GM19351 (cell line): ENCODE measurements at regions not wholly inside any gene's neighbourhood (a gene's known extent, or its start where the extent isn't known, plus 50 kb on each side); places are given as distances from the start of the nearest gene placed in this dataset.
"Not testable (repeated sequence)": the region's sequence is repeated elsewhere in the genome, so short reads cannot be mapped to it uniquely, and the experiment has no call there.

ENCODE experiments used
- ATAC-seq: cut with Tn5 transposase; IDR thresholded peaks from one replicate; pipeline ENCODE4 v1.9.1; 2021; ENCODE audit warnings: mild to moderate bottlenecking, moderate library complexity; ENCODE audit not compliant: unreplicated experiment

DNA sequence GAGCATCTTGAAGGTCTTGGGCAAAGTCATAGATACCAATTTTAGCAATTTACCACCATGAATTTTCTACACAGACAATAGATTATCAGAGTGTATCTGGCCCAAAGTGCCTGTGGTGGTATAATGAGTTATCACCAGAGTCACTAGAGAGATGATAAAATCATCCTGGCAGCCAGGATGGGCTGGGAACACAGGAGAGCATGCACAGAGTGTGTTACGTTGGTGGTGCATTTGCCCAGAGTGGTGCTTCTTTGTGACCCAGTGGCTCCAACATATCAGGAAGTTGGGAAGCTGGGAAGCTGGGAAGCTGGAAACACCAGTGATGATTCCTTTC is 236.7 kb upstream of the PROX1 start:
- ATAC-seq, result no peak

DNA sequence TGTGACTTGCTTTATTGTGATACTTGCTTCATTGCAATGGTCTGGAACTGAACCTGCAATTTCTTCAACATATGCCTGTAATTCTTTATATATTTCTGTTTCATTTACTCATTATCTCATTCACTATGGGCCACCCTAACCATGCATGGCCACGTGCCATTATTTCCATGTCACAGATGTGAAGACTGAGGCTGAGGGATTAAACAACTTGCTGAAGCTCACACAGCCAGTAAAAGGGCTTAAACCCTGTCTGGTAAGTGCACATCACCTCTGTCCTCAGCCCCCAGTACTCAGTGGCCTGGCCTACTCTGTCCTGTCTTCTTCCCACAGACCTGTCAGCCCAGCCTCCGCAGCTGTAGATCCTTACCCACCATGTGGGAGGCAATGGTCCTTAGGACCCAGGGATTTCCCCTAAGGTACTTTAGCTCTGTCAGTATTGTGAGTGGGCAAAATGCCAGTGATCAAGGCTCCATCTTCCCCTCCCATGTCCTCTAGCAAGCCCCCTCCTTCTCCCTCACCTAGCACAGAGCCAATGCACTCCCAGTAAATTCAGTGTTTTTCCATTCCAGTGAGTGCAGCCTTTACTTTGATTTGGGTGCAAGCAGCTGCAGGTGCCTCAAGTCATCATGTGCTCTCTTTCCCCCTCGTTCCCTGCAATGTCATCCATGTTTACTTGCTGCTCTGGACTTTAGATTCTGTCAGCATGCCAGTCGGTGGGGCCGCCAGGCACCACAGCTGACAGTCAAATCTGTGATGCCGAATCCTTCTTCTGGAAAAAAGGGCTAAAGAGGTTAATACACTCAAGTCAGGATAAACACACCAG is 228.2 kb upstream of the PROX1 start:
- no peak for ATAC-seq

DNA sequence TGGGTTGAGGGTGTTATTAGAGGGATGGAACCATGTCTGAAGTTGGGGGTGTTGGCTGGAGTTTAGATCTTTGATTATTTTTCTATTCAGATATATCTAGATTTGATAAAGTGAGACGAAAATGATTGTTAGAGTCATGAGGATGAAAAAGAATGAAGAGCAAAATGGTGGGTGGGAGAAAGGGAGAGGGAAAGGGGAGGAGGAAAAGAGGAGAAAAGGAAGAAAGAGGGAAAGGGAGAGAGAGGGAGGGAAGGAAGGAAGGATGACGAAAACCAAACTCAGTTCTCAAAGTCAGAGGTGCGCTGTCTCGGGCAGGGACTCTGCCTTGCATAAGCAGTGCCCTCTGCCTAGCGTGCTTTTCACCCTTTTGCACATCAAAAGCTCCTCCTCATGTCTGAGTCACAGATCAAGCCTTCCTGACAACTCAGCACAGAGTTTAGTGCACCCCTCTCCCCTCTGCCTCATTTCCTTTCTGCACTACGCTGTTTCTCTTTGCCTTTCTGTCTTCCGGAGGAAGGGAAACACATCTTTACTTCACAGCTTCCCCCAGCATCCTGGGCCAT is 225.8 kb upstream of the PROX1 start:
- ATAC-seq, result no peak

DNA sequence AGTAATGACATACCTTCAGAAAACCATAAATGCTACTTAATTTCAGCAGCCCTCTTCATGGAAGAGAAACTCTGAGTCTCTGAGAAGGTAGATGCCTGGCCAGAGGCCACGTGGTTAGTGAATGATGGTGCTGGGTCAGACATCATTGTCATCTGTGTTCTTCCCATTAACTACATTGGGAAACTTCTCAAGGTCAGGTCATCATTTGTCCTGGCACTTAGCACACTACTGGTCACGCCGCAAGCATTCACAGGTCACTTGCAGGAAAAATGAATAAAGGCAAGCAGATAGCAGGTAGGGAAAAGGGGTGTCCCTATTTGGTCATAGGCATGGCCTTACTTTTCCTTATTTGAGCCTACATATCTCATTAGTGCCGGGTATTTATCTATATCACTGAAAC is 220.1 kb upstream of the PROX1 start:
- no peak for ATAC-seq

DNA sequence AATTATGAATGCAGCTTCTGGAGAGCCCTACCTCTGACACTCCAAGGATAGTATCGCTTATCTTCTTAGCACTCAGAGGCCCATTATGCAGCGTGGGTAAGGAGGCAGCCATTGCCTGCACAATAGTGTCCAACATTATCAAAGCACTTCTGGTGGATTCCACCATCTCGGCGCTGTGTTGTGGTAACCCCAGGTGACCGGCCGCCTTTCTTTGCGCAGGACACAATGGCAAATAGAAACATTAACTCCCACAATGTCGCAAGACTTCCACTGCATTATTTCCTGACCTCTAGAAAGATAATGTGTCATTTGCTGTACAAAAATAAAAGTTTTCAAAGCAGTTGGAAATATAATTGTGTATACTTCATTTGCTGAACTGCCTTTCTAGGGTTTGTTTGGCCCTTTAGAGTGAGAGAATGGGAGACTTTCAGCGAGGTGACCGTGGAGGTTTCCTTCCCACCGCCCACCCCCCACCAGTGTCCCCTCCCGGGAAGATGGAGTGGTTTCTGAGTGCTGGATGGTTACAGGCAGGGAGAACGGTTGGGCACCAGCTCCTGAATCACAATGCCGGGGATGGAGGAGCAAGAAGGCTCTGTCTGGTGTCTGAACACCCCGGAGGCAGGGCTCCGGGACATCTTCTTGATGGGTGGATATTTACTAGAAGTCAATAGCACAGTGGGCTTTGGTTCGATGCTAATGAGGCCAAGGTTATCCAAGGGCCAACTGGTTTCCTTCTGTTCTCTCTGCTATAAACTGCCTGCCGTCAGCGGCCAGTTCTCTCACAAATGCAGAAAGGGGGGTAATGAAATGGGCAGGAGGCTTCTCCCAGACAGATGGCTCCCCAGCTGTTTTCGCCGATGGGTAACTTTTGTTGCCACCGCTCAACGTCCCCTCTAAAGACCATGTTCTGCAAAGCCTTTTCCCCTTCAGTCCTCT is 215.4 kb upstream of the PROX1 start:
- no peak for ATAC-seq

DNA sequence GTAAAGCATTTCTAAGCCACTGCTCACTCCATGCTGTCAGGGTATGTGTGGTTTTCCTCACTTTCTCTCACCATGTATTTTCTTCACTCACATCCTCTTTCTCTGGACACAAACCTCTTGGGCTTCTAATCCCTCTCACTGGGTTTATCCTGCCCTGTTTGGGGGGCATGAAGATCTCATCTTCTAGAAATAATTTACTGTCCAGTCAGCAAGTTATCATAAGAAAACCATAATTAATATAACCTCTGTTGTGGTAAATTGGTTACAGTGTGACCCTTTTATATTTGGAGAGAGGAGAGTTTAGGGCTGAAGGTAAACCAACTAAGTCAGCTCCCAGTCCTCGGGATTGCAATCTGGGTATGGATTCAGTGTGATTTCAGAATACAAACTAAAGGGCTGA is 213.8 kb upstream of the PROX1 start:
- no peak for ATAC-seq

DNA sequence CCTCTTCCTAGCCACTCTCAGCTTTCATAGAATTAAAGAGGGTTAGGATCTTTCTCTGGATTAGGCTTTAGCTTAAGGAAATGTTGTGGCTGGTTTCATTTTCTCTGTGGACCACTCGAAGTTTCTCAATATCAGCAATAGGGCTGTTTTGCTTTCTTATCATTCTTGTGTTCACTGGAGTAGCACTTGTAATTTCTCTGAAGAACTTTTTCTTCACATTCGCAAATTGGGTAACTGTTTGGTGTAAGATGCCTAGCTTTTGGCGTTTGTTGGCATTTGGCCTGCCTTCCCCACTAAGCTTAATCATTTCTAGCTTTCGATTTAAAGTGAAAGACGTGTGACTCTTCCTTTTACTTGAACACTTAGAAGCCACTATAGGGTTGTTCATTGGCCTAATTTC is 210.8 kb upstream of the PROX1 start:
- no peak for ATAC-seq

DNA sequence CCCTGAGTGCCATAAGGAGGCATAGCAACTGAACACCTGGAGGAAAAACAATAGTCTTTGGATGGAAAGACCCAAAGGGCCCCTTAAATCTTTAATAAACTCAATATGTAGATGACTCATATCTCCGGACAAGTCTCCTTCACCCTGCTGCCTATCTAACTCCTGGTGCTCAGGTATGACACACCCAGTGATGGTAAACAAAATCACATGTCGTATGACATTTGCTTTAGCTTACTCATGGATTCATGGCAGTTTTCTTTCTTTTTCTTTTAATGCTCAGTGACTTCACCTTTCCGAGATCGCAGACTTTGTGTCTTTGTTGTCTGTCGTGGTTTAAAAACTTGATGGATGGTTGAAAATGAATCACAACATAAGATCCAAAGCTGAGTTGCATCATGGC is 208.5 kb upstream of the PROX1 start:
- ATAC-seq, result no peak

DNA sequence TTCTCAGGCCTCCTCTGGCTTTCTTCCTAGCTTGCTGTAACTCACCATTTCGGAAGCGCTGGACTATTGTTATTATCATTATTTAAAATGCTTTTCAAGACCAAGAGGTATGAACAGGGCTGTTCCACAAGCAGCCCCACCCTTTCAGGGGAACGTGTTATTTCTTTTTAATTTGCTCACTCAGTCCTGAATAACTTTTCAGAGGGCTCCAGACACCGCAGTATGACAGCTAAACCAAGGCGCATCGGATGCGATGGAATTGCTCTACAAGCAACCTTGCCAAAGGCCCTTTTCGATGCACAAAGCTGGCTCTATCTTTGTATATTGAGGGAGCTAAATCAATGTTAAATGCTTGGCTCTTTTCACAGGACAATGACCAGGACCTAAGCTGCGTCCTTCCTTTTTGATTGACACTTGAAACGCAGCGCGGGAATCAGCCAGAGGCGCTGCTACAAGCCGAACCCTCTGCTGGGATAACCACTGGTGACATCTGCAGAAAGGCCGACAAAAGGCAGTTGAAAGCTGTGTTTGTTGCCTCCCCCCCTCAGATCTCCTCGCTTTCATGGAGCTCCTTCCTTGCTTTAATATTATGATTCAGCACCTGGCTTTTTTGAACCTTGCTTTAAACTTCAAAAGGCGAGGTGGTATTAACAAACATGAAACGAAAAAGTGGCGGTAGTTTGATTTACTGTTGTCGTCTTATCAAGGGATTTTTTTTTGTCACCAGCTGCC is 204.7 kb upstream of the PROX1 start:
- no peak for ATAC-seq

DNA sequence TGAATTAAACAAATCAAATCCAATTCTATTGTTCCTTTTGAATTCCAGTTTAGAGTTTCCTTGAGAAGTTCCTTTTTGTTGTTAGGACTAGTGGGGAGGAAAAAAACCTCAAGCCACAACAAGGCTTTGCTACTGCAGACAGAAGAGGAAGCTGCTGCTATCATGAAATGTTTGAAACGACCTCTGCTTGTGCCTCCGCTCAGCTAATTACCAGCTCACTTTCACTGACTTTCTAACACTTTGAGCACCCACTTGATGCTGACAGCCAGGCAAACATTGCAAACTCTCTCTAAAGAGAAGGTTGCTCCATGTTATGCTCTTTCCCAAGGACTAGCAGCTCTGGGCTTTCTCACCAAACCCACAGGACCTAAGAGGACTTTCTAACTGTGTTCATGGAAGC is 203.9 kb upstream of the PROX1 start:
- ATAC-seq, result no peak

DNA sequence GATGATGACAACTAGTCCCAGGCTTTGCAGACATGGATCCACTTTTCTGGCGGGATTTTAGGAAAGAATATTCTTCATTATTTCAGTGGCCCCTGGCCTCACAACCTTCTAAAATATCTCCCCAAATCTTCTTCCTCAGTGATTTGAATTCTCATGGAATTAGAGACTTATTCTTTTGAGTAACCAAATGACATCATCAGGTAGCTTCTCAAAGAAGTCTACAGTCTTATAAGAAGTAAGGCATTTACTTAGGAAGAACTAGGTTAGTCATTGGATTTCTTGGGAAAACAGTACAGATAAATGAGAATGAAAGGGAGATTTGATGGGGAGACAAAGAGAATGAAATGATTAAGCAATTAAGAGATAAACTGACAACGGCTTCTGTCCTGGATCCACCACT is 201.1 kb upstream of the PROX1 start:
- ATAC-seq, result no peak

DNA sequence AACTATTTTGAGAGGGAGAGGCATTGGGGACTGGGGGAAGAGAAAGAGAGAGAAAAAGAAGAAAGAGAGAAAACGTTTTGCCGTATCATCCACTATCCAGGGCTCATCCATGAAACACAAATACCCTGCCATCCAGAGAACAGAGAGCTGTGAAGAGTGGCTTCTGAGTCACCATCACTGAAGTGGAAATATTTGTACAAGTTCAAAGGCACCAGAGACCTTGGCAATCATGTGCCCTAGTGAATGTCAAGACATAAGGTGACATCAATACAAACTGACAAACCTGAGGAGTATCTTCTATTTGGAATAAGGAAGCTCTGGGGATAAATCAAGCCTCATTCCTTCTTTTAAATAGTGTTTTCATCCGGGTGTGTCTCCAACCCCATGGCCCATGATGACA is 197.2 kb upstream of the PROX1 start:
- ATAC-seq, result no peak

DNA sequence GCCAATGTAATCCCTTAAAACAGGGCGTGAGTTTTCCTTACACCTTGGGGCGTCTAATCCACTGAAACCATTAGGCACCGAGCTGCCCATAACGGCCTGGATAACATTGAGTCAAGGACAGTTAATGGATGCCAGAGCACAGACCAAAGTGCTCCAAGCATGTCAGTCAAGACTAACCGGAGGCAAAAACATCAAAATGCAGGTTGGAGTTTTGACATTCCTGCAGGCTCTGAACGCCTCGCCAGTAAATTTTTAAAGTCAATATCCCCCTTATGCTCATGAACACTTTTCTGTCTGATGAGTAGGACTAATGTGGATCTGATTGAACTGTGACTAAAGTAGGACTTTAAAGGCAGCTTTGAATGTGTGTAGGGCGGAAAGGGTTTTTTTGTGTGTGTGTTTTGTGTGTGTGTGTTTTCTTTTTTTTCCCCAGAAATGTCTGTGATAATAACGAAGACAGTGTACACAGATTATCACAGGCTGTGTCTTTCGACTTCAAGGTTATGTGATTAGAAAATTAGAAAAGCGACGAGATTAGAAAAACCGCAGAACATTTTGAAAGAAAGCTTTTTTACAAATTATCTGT is 194.2 kb upstream of the PROX1 start:
- ATAC-seq, result no peak

DNA sequence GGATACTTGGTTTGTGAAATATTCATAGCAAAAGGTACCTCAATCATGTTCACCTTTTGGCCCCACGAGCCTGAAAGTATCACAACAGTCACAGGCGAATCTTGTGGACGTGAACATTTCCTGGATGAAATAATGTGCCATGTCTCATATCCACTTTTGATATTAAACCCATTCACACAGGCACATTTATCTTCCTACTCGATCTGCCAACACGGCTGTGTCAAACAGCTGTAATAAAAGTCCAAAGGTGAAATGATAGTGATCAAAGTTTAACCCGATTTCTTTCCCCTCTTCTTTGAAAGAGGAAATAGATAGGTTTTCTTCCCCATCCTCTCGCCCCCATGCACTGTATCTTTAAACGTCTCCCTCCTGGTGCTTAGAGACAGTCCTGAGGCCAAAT is 191.2 kb upstream of the PROX1 start:
- no peak for ATAC-seq

DNA sequence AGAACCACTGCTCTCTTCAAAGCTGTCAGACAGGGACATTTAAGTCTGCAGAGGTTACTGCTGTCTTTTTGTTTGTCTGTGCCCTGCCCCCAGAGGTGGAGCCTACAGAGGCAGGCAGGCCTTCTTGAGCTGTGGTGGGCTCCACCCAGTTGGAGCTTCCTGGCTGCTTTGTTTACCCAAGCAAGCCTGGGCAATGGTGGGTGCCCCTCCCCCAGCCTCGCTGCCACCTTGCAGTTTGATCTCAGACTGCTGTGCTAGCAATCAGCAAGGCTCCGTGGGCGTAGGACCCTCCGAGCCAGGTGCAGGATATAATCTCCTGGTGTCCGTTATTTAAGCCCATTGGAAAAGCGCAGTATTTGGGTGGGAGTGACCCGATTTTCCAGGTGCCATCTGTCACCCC is 179.5 kb upstream of the PROX1 start:
- not testable (repeated sequence) for ATAC-seq

DNA sequence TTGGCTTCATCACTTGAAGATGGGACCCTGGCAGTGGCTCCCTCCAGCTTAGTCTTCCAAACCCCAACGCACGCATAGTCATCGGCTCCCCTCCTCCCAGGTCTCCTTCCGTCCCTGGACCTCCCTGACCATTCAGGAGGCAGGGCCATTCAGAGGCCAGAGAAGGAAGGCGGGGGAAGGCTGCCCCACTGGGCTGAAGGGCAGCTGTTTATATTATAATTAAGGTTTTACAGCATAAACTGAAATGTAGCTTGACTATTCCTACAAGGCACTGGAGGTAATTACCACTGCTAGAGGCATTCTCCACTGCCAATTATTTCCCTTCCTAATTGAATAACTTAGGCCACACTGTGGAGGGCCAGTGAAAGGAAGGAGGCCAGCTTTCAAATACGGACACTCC is 170.6 kb upstream of the PROX1 start:
- ATAC-seq, result no peak

DNA sequence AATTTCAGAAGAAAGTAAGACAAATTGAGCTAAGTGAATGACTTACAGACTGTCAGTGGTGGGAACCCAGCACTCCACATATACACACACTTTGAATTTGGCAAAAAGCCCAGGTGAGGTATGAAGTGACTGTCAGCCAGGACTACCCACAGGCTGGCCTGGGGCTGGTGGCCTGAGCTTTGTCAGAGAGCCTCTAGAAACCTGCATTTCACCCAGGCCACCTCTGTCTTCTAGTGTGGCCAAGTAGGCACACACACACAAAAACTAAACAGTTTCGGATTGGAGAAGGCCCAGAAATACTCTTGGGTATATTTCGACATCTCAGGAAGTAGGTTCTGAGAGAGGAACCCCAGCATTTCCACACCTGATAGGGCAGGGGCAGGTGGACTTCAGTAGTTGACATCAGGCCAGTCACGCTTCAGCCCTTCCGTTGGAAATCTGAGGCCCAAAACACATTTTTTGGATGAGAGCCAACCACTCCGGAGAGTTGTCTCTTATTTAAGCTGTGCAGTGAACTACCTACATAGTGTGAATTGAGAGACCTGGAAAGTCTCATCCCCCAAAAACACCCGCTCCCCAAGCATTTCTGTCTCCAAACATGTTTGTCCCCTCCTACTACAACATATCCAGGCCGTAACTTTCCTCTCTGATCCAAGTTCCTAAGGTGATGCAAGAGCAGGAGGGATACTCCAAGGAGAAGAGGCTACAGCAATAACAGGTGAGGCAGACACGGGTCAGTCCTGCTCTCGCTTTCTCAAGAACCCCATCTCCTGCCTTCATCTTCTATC is 167.2 kb upstream of the PROX1 start:
- no peak for ATAC-seq

DNA sequence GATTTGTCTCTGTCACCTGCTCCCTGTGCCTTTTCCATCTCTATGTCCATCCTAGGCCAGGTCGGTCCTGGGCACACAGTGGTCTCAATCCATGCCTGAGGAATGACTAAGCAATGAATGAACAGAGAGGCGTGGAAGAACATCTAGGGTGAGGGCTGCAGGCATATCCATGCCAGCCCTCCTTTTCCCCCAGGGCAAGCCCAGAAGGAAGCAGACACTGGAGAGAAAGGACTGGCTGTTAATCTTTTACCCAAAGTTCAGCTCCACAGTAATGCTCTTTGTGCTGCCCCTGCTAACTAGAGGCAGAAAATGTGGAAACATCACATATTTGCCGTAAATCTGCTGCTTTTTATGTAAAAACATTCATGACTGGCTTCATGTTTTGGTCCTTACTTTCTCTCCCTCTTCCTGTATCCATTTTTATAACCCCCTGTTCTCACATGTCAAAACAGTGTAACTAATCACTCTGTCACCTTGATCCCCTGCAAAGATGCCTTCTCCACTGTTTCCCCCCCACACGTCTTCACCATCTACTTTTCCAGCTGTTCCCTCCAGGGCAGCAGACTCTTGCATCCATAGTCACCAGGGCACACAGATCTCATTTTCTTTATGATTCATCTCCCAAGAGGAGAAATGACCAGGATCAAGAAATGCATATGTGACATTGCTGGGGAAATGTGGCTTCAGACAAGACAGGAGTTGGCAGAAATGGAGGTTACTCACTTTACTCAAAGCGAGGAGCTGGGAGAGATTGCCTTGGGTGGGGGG is 166.4 kb upstream of the PROX1 start:
- ATAC-seq, result no peak

DNA sequence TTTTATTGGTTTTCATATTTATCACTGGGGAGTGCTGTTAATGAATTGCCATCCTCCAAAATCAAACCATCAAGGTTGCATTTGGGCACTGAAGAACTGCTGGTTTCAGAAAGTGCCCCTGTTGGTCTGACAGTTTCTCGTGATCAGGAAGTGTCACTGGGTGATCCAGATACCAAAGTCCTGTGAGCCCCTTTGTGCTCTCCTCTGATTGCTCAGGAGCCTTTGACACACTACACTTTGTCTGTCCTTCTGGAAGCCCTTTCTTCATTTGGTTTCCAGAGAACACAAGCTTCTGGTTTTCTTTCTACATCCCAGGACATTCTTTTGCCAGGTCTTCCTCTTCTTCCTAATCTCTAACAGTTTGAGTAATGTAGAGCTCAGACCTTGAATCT is 165.8 kb upstream of the PROX1 start:
- no peak for ATAC-seq
